Ascending aorta (tissue), 2 donors: ENCODE measurements at regions not wholly inside any gene's neighbourhood (a gene's known extent, or its start where the extent isn't known, plus 50 kb on each side); places are given as distances from the start of the nearest gene placed in this dataset.

Experiments
- DNase-seq, 2 donors: peaks; one replicate each; pipeline ENCODE4 v3.0.0-alpha.2; 2019; ENCODE audit warnings: low spot score in 2 of 2
- H3K27ac ChIP-seq, 2 donors: fragments of 200-600 bp; sonication (generic); one replicate each; pipeline ENCODE4 v1.5.1; 2016 to 2017; ENCODE audit warnings: mild to moderate bottlenecking in 1 of 2
- H3K27me3 ChIP-seq: fragments of 200-600 bp; sonication (generic); one replicate; pipeline ENCODE4 v1.5.1; 2017
- H3K36me3 ChIP-seq, 2 donors: fragments of 200-600 bp; sonication (generic); one replicate each; pipeline ENCODE4 v1.5.1; 2016
- H3K4me1 ChIP-seq, 2 donors: fragments of 200-600 bp; sonication (generic); one replicate each; pipeline ENCODE4 v1.5.1; 2016 to 2017; ENCODE audit warnings: mild to moderate bottlenecking in 1 of 2
- H3K4me3 ChIP-seq, 2 donors: fragments of 200-600 bp; sonication (generic); one replicate each; pipeline ENCODE4 v1.5.1; 2016 to 2017; ENCODE audit warnings: mild to moderate bottlenecking in 1 of 2
- H3K9me3 ChIP-seq, 2 donors: fragments of 200-600 bp; sonication (generic); one replicate each; pipeline ENCODE4 v1.5.1; 2016
- intact Hi-C: fragments of 100-400 bp; cut with DNase I; formaldehyde crosslinking; loops from one replicate; pipeline ENCODE4 v1.15.1; 2023
- TF ChIP-seq, protein P1 (sequence below), 3 experiments: fragments of 200-600 bp in 2 of 3; fragments of 450-650 bp in 1 of 3; sonication (generic) in 2 of 3; IDR thresholded peaks; one replicate each; pipeline ENCODE4 v1.5.1; 2016 to 2019; ENCODE audit warnings: antibody characterized with exemption in 3 of 3, mild to moderate bottlenecking in 1 of 3, moderate library complexity in 1 of 3

DNA sequence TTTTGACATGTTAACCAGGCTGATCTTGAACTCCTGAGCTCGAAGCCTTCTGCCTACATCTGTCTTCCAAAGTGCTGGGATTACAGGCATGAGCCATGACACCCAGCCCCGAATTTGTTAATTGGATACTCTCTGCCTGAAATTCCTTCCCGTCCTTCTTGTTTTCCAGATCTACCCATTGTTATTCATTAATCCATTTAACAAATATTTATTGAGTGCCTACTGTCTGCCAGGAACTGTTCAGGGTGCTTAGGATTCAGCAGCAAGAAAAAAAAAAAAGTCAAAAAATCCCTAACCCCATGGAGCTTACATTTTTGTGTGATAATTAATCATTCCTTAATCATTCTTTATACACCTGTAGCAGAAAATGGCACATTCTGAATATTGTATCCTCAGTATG, 206.8 kb upstream of the FOXD3 start:
- H3K4me3 ChIP-seq = no peak overlapping the region
- TF ChIP-seq, protein P1, sequence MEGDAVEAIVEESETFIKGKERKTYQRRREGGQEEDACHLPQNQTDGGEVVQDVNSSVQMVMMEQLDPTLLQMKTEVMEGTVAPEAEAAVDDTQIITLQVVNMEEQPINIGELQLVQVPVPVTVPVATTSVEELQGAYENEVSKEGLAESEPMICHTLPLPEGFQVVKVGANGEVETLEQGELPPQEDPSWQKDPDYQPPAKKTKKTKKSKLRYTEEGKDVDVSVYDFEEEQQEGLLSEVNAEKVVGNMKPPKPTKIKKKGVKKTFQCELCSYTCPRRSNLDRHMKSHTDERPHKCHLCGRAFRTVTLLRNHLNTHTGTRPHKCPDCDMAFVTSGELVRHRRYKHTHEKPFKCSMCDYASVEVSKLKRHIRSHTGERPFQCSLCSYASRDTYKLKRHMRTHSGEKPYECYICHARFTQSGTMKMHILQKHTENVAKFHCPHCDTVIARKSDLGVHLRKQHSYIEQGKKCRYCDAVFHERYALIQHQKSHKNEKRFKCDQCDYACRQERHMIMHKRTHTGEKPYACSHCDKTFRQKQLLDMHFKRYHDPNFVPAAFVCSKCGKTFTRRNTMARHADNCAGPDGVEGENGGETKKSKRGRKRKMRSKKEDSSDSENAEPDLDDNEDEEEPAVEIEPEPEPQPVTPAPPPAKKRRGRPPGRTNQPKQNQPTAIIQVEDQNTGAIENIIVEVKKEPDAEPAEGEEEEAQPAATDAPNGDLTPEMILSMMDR (IDR thresholded peaks at IDR 0.05) = no peak
- no peaks in the 10 kb centered on the region for H3K4me1 ChIP-seq
- intact Hi-C loops = no loop called here
- no peak overlapping the region for H3K27ac ChIP-seq
- no peaks in the 10 kb centered on the region for H3K36me3 ChIP-seq
- no peaks in the 10 kb centered on the region for H3K27me3 ChIP-seq
- no peak for DNase-seq
- no peaks in the 10 kb centered on the region for H3K9me3 ChIP-seq

DNA sequence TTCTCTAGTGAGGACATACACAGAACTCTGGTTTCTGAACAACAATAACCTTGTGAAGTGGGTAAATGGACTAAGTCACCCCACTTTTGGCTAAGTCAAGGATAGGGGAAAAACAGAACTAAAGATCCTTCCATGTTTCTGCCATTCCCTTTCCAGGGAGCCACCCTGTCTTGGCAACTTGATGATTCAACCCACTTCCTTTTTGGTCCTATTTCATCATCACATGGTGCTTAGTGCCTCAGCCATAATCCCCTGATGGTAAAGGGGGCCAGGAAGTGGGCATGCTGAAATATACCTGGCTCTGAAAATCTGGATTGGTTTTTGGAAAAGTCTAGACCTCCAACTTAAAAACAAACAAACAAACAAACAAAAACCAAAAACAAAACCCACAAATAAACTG, 206.4 kb upstream of the FOXD3 start:
- Histone ChIP-seq H3K4me1 (no peaks in the 10 kb centered on the region), H3K36me3 (no peaks in the 10 kb centered on the region), H3K4me3 (no peak overlapping the region), H3K9me3 (no peaks in the 10 kb centered on the region), H3K27ac (no peak overlapping the region), H3K27me3 (no peaks in the 10 kb centered on the region)
- TF ChIP-seq, protein P1 (IDR thresholded peaks at IDR 0.05) = no peak
- DNase-seq = no peak
- intact Hi-C loops = no loop called here

DNA sequence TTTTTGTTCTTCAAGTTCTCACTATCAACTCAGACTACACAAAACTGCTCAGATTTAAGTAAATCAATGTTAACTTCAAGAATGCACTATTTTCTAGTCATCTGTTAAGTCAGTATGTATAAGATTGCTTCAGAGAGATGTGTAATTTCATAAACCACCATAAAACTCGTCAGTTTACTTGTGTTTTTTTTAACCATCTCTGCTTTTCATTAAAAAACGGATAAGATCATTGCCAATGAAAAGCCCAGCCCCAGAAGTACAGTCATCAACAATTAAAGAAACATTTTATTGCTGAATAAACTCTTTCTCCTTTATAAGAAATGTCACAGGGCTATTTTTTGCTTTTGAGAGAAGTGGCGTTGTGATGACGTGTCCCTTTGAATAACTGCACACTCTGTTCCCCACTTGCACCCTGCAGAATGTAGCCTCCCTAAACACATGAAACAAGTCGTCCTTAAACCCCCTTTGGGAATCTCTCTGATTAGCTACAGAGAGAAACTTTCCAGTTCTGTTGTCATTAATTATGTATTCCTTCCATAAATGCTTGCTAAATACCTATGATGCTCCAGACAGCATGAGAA, 202.7 kb upstream of the FOXD3 start:
- Histone ChIP-seq H3K9me3 (no peaks in the 10 kb centered on the region), H3K27me3 (no peaks in the 10 kb centered on the region), H3K4me1 (no peaks in the 10 kb centered on the region), H3K36me3 (no peaks in the 10 kb centered on the region), H3K4me3 (no peak overlapping the region), H3K27ac (no peak overlapping the region)
- DNase-seq = no peak
- TF ChIP-seq, protein P1 (IDR thresholded peaks at IDR 0.05) = no peak
- intact Hi-C loops = no loop called here

DNA sequence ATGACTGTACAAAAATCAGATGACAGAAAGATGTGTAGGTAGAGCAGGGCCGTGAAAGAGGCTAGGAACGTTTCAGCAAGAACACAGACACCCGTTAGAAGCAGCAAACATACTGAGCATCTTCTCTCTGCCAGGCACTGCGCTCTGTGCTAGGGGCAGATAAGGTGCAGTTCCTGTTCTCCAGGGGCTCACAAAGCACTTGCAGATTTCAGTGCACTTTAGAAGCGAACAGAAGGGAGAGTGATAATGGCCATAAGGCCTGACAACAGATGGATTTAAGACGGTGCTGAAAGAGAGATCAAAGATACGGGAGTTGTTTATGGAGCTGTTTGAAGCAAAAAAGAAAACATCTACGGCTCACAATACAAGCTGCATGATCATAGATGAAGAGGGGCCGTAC, 200.3 kb upstream of the FOXD3 start:
- Histone ChIP-seq H3K4me1 (no peaks in the 10 kb centered on the region), H3K27me3 (no peaks in the 10 kb centered on the region), H3K36me3 (no peaks in the 10 kb centered on the region), H3K27ac (no peak overlapping the region), H3K4me3 (no peak overlapping the region), H3K9me3 (no peaks in the 10 kb centered on the region)
- TF ChIP-seq, protein P1 (IDR thresholded peaks at IDR 0.05) = no peak
- intact Hi-C loops = no loop called here
- no peak for DNase-seq

DNA sequence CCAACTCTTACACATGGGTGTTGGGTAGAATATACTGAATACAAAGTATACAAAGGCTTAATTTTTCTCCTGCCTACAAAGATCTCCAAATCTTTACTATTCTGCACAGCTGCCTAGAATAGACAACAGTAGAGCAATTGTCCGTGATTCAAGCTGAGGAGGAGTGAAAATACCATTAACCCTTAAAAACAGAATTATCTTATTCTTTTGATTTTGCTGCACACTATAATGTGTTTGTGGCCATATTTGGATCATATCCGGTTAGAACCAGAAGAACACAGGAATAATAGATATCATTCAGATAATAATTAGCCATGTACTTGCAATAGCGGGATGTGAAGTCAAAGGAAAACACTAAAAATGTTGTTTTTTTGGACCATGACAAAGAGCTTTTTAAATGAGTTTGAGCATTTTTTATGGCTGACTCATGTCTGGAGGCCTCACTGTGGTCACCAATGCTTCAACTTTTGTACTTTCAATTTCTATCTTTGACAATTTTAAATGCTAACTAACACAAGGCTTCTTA, 197.6 kb upstream of the FOXD3 start:
- Histone ChIP-seq H3K27ac (no peak overlapping the region), H3K36me3 (no peaks in the 10 kb centered on the region), H3K9me3 (no peaks in the 10 kb centered on the region), H3K27me3 (no peaks in the 10 kb centered on the region), H3K4me3 (no peak overlapping the region), H3K4me1 (no peaks in the 10 kb centered on the region)
- TF ChIP-seq, protein P1 (IDR thresholded peaks at IDR 0.05) = no peak
- intact Hi-C loops = no loop called here
- DNase-seq = no peak

DNA sequence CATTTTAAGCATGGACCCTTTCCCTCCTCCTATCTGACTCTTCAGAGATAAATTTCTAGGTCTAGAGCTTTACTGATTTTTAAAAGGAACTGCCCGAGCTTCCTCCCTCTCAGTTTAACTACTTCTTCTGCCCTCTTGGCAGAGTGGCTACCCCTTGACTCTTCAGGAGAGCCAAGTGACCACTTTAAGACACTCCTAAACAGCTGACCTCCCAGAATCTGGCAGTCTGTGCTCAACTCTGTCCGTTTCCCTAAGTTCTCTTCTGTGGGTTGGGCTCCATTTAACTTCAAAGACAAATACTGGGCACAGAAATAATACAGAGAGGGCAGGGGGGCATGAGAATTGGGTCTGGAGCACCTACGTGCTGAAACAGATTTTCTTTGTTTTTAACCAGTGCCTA, 196.3 kb upstream of the FOXD3 start:
- DNase-seq = no peak
- H3K4me1 ChIP-seq = no peaks in the 10 kb centered on the region
- H3K9me3 ChIP-seq = no peaks in the 10 kb centered on the region
- H3K36me3 ChIP-seq = no peaks in the 10 kb centered on the region
- no peak overlapping the region for H3K4me3 ChIP-seq
- no peak overlapping the region for H3K27ac ChIP-seq
- intact Hi-C loops = no loop called here
- TF ChIP-seq, protein P1 (IDR thresholded peaks at IDR 0.05) = no peak
- no peaks in the 10 kb centered on the region for H3K27me3 ChIP-seq
